ENCODE measurements at regions not wholly inside any gene's neighbourhood (a gene's known extent, or its start where the extent isn't known, plus 50 kb on each side); places are given as distances from the start of the nearest gene placed in this dataset.

GRCh38 chr7:66505009-66505408 lies 123.7 kb upstream of the KCTD7 start:
- TF ChIP-seq CTCF (conservative IDR thresholded peaks at IDR 0.05; ENCODE audit: low read depth, low read length): no peak
- no peak for TF ChIP-seq EZH2 (IDR thresholded peaks at IDR 0.05; ENCODE audit: borderline replicate concordance, low read depth, low read length, poor library complexity, severe bottlenecking)

Measured in A673 (cell line).